Adipocyte (in vitro differentiated cells): ENCODE measurements at regions not wholly inside any gene's neighbourhood (a gene's known extent, or its start where the extent isn't known, plus 50 kb on each side); places are given as distances from the start of the nearest gene placed in this dataset.

Experiments
- DNase-seq: peaks from one replicate; pipeline ENCODE4 v3.0.0-alpha.2; 2015; ENCODE audit warnings: low read depth
- H3K27me3 ChIP-seq: replicated peaks from 2 replicates; pipeline ENCODE4 v1.7.0; 2013; ENCODE audit warnings: mild to moderate bottlenecking, low read length, moderate library complexity; ENCODE audit not compliant: control insufficient read depth, insufficient read depth
- H3K36me3 ChIP-seq: 2 replicates; pipeline ENCODE4 v1.7.0; 2013; ENCODE audit warnings: low read length, mild to moderate bottlenecking, moderate library complexity; ENCODE audit not compliant: control insufficient read depth, insufficient read depth, severe bottlenecking
- H3K4me1 ChIP-seq: 2 replicates; pipeline ENCODE4 v1.7.0; 2013; ENCODE audit warnings: mild to moderate bottlenecking, low read length, moderate library complexity; ENCODE audit not compliant: control insufficient read depth, insufficient read depth
- H3K4me3 ChIP-seq: 2 replicates; pipeline ENCODE4 v1.7.0; 2013; ENCODE audit warnings: mild to moderate bottlenecking, low read length, moderate library complexity
- H3K9ac ChIP-seq: 2 replicates; pipeline ENCODE4 v1.7.0; 2013; ENCODE audit warnings: mild to moderate bottlenecking, low read length, moderate library complexity
- H3K9me3 ChIP-seq: 2 replicates; pipeline ENCODE4 v1.7.0; 2013; ENCODE audit warnings: mild to moderate bottlenecking, low read length, moderate library complexity; ENCODE audit not compliant: control insufficient read depth

- Histone ChIP-seq H3K4me3 (no peak overlapping the region), H3K27me3 (no peaks in the 10 kb centered on the region), H3K9ac (no peak overlapping the region), H3K9me3 (no peaks in the 10 kb centered on the region), H3K4me1 (no peaks in the 10 kb centered on the region), H3K36me3 (no peaks in the 10 kb centered on the region)
- DNase-seq, result peak; percentile 51
Observed at GRCh38 chr3:105315144-105315543, 51.6 kb upstream of the ALCAM start.

- DNase-seq, result no peak
- no peaks in the 10 kb centered on the region for H3K4me1 ChIP-seq
- no peak overlapping the region for H3K4me3 ChIP-seq
- H3K9ac ChIP-seq, result no peak overlapping the region
- no peaks in the 10 kb centered on the region for H3K36me3 ChIP-seq
- H3K9me3 ChIP-seq, result no peaks in the 10 kb centered on the region
- no peaks in the 10 kb centered on the region for H3K27me3 ChIP-seq
Observed at GRCh38 chr3:105315815-105316214, 50.9 kb upstream of the ALCAM start.

- H3K27me3 ChIP-seq, result no peaks in the 10 kb centered on the region
- H3K9ac ChIP-seq, result no peak overlapping the region
- no peak for DNase-seq
- no peaks in the 10 kb centered on the region for H3K4me1 ChIP-seq
- no peaks in the 10 kb centered on the region for H3K9me3 ChIP-seq
- no peaks in the 10 kb centered on the region for H3K36me3 ChIP-seq
- H3K4me3 ChIP-seq, result no peak overlapping the region
Observed at GRCh38 chr3:105316331-105316730, 50.4 kb upstream of the ALCAM start.
